NB4 (cell line): ENCODE measurements at regions not wholly inside any gene's neighbourhood (a gene's known extent, or its start where the extent isn't known, plus 50 kb on each side); places are given as distances from the start of the nearest gene placed in this dataset.

Experiments used
- MAX ChIP-seq: IDR thresholded peaks from 2 replicates; pipeline ENCODE4 v1.6.1; 2011; ENCODE audit warnings: low read depth, low read length
- TF ChIP-seq, protein P1 (sequence below): IDR thresholded peaks from one replicate; pipeline ENCODE4 v1.5.1; 2012; ENCODE audit warnings: low read depth, low read length

GRCh38 chr4:153040677-153041076 lies 104.6 kb downstream of the FHDC1 start:
- TF ChIP-seq MAX = no peak
- TF ChIP-seq, protein P1, sequence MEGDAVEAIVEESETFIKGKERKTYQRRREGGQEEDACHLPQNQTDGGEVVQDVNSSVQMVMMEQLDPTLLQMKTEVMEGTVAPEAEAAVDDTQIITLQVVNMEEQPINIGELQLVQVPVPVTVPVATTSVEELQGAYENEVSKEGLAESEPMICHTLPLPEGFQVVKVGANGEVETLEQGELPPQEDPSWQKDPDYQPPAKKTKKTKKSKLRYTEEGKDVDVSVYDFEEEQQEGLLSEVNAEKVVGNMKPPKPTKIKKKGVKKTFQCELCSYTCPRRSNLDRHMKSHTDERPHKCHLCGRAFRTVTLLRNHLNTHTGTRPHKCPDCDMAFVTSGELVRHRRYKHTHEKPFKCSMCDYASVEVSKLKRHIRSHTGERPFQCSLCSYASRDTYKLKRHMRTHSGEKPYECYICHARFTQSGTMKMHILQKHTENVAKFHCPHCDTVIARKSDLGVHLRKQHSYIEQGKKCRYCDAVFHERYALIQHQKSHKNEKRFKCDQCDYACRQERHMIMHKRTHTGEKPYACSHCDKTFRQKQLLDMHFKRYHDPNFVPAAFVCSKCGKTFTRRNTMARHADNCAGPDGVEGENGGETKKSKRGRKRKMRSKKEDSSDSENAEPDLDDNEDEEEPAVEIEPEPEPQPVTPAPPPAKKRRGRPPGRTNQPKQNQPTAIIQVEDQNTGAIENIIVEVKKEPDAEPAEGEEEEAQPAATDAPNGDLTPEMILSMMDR = no peak
